OCI-LY7 (cell line): ENCODE measurements at regions not wholly inside any gene's neighbourhood (a gene's known extent, or its start where the extent isn't known, plus 50 kb on each side); places are given as distances from the start of the nearest gene placed in this dataset.

ENCODE experiments used
- BruUV-seq: library from RNA; stranded (reverse); fragments of 400-500 nt; replicated peaks from 2 replicates; lab custom pipeline; 2021; lab: Mats Ljungman, UMichigan
- CTCF ChIA-PET: fragments of 300-600 bp; sonication (Branson Sonifier 250); formaldehyde crosslinking; loops from one replicate; lab custom pipeline; 2022; ENCODE audit warnings: antibody characterized with exemption; ENCODE audit not compliant: unreplicated experiment; lab: Charles Lee
- POLR2A ChIA-PET: fragments of 300-600 bp; sonication (Branson Sonifier 250); formaldehyde crosslinking; loops from one replicate; lab custom pipeline; 2022; ENCODE audit warnings: antibody characterized with exemption; lab: Charles Lee
- DNase-seq: peaks from one replicate; pipeline ENCODE4 v3.0.0-alpha.2; 2015; ENCODE audit warnings: low spot score
- H2AFZ ChIP-seq: fragments of 200-600 bp; sonication (generic), shearing (Covaris generic); 2 replicates; pipeline ENCODE4 v1.6.1; 2014; ENCODE audit warnings: mild to moderate bottlenecking, antibody characterized with exemption, low read length, moderate library complexity
- H3K27ac ChIP-seq: fragments of 200-600 bp; sonication (generic); 2 replicates; pipeline ENCODE4 v1.5.1; 2014; ENCODE audit warnings: mixed run types, low read depth, mild to moderate bottlenecking, moderate library complexity, low read length, inconsistent platforms; ENCODE audit not compliant: poor library complexity, severe bottlenecking
- H3K36me3 ChIP-seq: fragments of 200-600 bp; sonication (generic); 2 replicates; pipeline ENCODE4 v1.6.1; 2014; ENCODE audit warnings: mild to moderate bottlenecking, antibody characterized with exemption, low read length, moderate library complexity, mixed read lengths; ENCODE audit not compliant: insufficient read depth
- H3K4me1 ChIP-seq: fragments of 200-600 bp; sonication (generic); 2 replicates; pipeline ENCODE4 v1.5.1; 2014; ENCODE audit warnings: mild to moderate bottlenecking, low read length; ENCODE audit not compliant: insufficient read depth, poor library complexity, severe bottlenecking
- H3K4me2 ChIP-seq: fragments of 200-600 bp; sonication (generic); 2 replicates; pipeline ENCODE4 v1.6.1; 2014; ENCODE audit warnings: mild to moderate bottlenecking, low read length
- H3K4me3 ChIP-seq: fragments of 200-600 bp; sonication (generic); 2 replicates; pipeline ENCODE4 v1.5.1; 2014; ENCODE audit warnings: mild to moderate bottlenecking, low read depth, low read length; ENCODE audit not compliant: poor library complexity, severe bottlenecking
- H3K79me2 ChIP-seq: fragments of 200-600 bp; sonication (generic); 2 replicates; pipeline ENCODE4 v1.6.1; 2016; ENCODE audit warnings: low read depth, mild to moderate bottlenecking, low read length, moderate library complexity, mixed read lengths; ENCODE audit not compliant: insufficient read depth
- H3K9me2 ChIP-seq: fragments of 200-600 bp; sonication (generic); 2 replicates; pipeline ENCODE4 v1.6.1; 2016; ENCODE audit warnings: mild to moderate bottlenecking, low read length, mixed read lengths; ENCODE audit not compliant: insufficient read depth
- H3K9me3 ChIP-seq: fragments of 200-600 bp; sonication (generic); 2 replicates; pipeline ENCODE4 v1.6.1; 2014; ENCODE audit warnings: mild to moderate bottlenecking, mixed run types, low read length, mixed read lengths
- H4K20me1 ChIP-seq: fragments of 200-600 bp; sonication (generic); 2 replicates; pipeline ENCODE4 v1.6.1; 2014; ENCODE audit warnings: mild to moderate bottlenecking, antibody characterized with exemption, low read length, moderate library complexity, mixed read lengths; ENCODE audit not compliant: insufficient read depth
- CTCF ChIP-seq: fragments of 200-600 bp; sonication (generic); conservative IDR thresholded peaks from 2 replicates; pipeline ENCODE4 v1.5.1; 2014; ENCODE audit warnings: mild to moderate bottlenecking, antibody characterized with exemption, low read length, moderate library complexity, mixed read lengths
- EZH2phosphoT487 ChIP-seq: fragments of 200-600 bp; sonication (generic); IDR thresholded peaks from 2 replicates; pipeline ENCODE4 v1.6.1; 2018; ENCODE audit warnings: low read depth, borderline replicate concordance, mild to moderate bottlenecking, mixed run types, antibody characterized with exemption, low read length, moderate library complexity, mixed read lengths
- intact Hi-C: fragments of 100-400 bp; cut with micrococcal nuclease; formaldehyde crosslinking; loops from one replicate; pipeline ENCODE4 v1.10.0; 2022; ENCODE audit not compliant: unreplicated experiment

GRCh38 chr22:27157666-27158370 is 500.4 kb downstream of the MIAT start:
- BruUV-seq, result no TSS peak

GRCh38 chr22:27159016-27159415 is 501.6 kb downstream of the MIAT start:
- TF ChIP-seq CTCF (no peak), EZH2phosphoT487 (no peak)
- Histone ChIP-seq H3K27ac (no peak overlapping the region), H3K36me3 (no peaks in the 10 kb centered on the region), H3K9me3 (no peaks in the 10 kb centered on the region), H3K9me2 (no peaks in the 10 kb centered on the region), H4K20me1 (no peaks in the 10 kb centered on the region), H3K4me2 (no peak overlapping the region), H3K4me3 (no peak overlapping the region), H3K79me2 (no peaks in the 10 kb centered on the region), H3K4me1 (no peaks in the 10 kb centered on the region), H2AFZ (no peak overlapping the region)
- CTCF ChIA-PET, result no interaction called here
- no TSS peak for BruUV-seq
- DNase-seq, result no peak
- intact Hi-C loops, result no loop called here
- POLR2A ChIA-PET, result no interaction called here

More at GRCh38 chr22:27157666-27158370, 500.4 kb downstream of the MIAT start:
- intact Hi-C loops, result no loop called here
- Histone ChIP-seq H4K20me1 (no peaks in the 10 kb centered on the region), H3K4me2 (no peak overlapping the region), H3K27ac (no peak overlapping the region), H3K9me3 (no peaks in the 10 kb centered on the region), H3K4me3 (no peak overlapping the region), H2AFZ (no peak overlapping the region), H3K9me2 (no peaks in the 10 kb centered on the region), H3K36me3 (no peaks in the 10 kb centered on the region), H3K79me2 (no peaks in the 10 kb centered on the region), H3K4me1 (no peaks in the 10 kb centered on the region)
- ChIA-PET POLR2A (no interaction called here), CTCF (no interaction called here)
- no peak for DNase-seq
- TF ChIP-seq EZH2phosphoT487 (no peak), CTCF (no peak)

GRCh38 chr22:27159716-27160295 is 502.4 kb downstream of the MIAT start:
- DNase-seq, result no peak
- Histone ChIP-seq H3K79me2 (no peaks in the 10 kb centered on the region), H2AFZ (no peak overlapping the region), H3K9me3 (no peaks in the 10 kb centered on the region), H3K4me3 (no peak overlapping the region), H3K27ac (no peak overlapping the region), H4K20me1 (no peaks in the 10 kb centered on the region), H3K36me3 (no peaks in the 10 kb centered on the region), H3K4me1 (no peaks in the 10 kb centered on the region), H3K4me2 (no peak overlapping the region), H3K9me2 (no peaks in the 10 kb centered on the region)
- BruUV-seq, result no TSS peak
- intact Hi-C loops, result no loop called here
- no peak for TF ChIP-seq EZH2phosphoT487
- TF ChIP-seq CTCF, result no peak
- POLR2A ChIA-PET, result no interaction called here
- CTCF ChIA-PET, result no interaction called here
